ENCODE measurements at regions not wholly inside any gene's neighbourhood (a gene's known extent, or its start where the extent isn't known, plus 50 kb on each side); places are given as distances from the start of the nearest gene placed in this dataset.
A peak's percentile ranks its signal among the peaks of the same experiment; 100 is the strongest.
"Not testable (repeated sequence)": the region's sequence is repeated elsewhere in the genome, so short reads cannot be mapped to it uniquely, and the experiment has no call there.

DNA sequence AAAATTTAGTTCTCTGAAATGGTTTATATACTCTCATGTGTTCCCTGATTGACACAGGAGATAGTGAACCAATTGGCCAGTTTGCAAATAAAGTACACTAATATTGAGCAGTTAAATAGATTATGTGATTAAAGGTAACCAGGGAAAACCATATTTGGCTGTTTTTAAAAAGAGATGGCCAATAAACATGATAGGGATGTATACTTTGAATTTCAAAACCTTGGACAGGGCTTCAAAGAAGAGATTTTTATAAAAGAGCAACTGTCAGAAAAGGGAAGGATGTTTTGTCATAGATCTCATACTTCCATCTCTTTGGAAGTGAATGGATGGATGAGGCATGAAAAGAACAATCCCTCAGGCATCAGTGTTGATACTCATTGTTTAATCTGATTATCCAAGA is 825.3 kb downstream of the STIM2 start:
- no peak for DNase-seq (ENCODE audit: low read depth)
- H3K4me3 ChIP-seq (ENCODE audit: low read length): no peak overlapping the region
- TF ChIP-seq, protein P1, sequence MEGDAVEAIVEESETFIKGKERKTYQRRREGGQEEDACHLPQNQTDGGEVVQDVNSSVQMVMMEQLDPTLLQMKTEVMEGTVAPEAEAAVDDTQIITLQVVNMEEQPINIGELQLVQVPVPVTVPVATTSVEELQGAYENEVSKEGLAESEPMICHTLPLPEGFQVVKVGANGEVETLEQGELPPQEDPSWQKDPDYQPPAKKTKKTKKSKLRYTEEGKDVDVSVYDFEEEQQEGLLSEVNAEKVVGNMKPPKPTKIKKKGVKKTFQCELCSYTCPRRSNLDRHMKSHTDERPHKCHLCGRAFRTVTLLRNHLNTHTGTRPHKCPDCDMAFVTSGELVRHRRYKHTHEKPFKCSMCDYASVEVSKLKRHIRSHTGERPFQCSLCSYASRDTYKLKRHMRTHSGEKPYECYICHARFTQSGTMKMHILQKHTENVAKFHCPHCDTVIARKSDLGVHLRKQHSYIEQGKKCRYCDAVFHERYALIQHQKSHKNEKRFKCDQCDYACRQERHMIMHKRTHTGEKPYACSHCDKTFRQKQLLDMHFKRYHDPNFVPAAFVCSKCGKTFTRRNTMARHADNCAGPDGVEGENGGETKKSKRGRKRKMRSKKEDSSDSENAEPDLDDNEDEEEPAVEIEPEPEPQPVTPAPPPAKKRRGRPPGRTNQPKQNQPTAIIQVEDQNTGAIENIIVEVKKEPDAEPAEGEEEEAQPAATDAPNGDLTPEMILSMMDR (IDR thresholded peaks at IDR 0.05; ENCODE audit: insufficient read depth, low read depth, low read length, missing control alignments): no peak

DNA sequence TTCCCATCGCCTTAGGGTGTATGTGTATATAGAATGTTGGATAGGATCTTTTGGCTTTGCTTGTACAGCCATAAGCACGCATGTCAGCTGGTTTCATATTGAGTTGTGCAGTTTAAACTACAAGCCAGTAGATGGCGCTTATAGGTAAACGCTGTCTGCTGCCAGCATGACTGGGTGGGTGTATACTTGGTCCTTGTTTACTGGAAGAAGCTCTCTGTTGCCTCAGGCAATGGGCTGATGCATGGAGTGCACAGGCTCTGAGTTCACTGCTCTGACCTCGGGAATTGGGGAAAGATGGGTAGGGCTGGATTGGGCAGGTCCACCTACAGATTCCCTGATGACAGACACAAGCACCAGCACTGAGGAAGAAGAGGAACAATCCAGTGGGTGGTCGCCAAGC is 831.5 kb downstream of the STIM2 start:
- TF ChIP-seq, protein P1 (IDR thresholded peaks at IDR 0.05; ENCODE audit: insufficient read depth, low read depth, low read length, missing control alignments): peak; percentile 73
- peak; percentile 81 for DNase-seq (ENCODE audit: low read depth)
- no peak overlapping the region for H3K4me3 ChIP-seq (ENCODE audit: low read length)

DNA sequence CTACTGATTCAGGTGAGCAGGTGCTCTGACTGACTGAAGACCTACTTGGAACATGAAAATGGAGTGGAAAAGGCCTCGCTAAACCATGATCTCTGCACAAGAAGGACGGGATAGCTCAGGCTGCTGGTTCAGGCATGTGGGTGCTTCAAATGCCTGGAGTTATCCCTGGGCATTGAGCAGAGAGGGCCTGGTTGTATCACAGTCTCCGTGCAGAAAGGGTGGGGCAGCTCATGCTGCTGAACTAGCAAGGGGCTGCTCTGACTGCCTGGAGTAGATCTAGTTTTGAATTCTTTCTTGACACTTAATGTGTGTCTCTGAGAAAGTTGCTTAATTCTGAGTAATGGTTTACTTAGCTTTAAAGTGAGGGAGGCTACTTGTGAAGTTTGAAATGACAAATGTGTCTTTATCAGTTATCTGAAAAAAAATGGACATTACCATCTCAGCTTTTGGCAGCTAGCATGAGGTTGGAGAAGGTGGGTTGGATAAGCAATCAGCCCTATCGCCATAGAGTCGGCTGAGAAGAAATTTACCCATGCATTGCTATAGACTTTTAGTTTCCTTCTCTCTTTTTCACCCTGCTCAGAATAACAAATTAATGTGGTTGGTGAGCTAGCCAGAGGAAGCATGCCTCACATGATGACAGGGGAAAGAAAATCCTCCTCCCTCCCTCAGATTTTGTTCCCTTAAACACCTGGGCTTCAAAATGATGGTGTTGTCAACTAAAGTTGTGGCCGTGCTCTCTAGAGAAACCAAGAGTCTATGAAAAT is 832.4 kb downstream of the STIM2 start:
- TF ChIP-seq, protein P1 (IDR thresholded peaks at IDR 0.05; ENCODE audit: insufficient read depth, low read depth, low read length, missing control alignments): no peak
- DNase-seq (ENCODE audit: low read depth): peak; percentile 3
- H3K4me3 ChIP-seq (ENCODE audit: low read length): no peak overlapping the region

DNA sequence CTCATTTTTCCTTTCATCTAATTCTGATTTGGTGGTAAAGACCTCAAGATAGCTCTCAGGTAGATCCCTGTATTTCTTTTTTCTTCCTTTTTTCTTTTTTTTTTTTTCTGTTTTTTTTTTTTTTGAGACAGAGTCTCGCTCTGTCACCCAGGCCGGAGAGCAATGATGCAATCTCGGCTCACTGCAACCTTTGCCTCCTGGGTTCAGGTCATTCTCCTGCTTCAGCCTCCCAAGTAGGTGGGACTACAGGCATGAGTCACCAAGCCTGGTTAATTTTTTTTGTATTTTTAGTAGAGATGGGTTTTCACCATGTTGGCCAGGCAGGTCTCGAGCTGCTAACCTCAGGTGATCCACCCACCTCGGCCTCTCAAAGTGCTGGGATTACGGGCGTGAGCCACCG is 835.6 kb downstream of the STIM2 start:
- DNase-seq (ENCODE audit: low read depth); H3K4me3 ChIP-seq (ENCODE audit: low read length): not testable (repeated sequence)

DNA sequence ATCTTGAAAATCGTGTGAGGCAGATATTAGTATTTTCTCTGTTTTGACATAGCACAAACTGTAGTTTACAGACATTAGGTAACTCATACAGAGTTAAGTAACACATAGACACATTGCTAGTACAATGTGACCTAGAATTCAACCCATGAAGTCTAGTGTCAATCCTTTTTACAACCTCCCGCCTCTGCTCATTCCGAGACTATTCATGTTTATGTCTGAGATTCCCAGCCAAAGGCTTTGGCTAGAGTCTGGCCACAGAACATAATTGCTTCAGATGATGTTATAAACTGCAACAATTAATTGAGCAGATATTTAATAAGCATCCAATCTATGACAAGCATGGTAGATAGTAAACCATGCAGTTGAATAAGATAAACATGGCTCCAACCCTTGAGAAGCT is 841.0 kb downstream of the STIM2 start:
- DNase-seq (ENCODE audit: low read depth): no peak
- TF ChIP-seq, protein P1 (IDR thresholded peaks at IDR 0.05; ENCODE audit: insufficient read depth, low read depth, low read length, missing control alignments): no peak

DNA sequence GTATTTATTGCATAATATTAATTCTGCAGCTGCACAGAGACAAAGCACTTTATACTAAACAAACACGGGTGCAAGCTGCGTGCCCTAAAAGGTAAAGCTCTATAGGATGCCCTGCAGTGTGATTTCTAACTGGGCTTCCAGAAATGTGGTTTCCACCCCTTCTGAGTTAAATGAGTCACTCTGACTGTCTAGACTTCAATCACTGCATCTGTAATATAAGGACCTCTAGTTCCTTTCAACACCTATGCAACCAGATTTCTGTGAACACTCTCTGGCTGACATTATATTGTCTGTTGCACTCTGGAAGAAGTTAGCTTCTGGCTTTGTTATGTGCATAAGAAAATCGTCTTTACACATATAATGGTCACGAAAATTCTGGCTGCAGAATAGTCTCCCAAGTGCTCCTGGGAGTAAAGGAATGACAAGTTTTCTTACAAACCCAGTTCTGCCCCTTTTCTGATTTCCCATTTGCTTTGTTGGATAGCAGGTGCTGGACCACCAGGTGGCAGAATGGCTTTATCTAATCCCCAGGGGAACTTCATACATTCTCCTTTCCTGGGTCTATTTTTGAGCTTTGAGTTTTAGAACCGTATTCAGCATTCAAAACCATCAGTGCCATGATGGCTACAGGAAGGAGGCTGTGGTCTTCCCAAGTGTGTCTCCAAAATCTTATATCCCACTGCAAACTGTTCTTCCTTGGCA is 842.2 kb downstream of the STIM2 start:
- DNase-seq (ENCODE audit: low read depth): peak; percentile 69
- TF ChIP-seq, protein P1 (IDR thresholded peaks at IDR 0.05; ENCODE audit: insufficient read depth, low read depth, low read length, missing control alignments): peak; percentile 27
- no peak overlapping the region for H3K4me3 ChIP-seq (ENCODE audit: low read length)

More for the DNA sequence above, 841.0 kb downstream of the STIM2 start:
- H3K4me3 ChIP-seq (ENCODE audit: low read length): no peak overlapping the region

DNA sequence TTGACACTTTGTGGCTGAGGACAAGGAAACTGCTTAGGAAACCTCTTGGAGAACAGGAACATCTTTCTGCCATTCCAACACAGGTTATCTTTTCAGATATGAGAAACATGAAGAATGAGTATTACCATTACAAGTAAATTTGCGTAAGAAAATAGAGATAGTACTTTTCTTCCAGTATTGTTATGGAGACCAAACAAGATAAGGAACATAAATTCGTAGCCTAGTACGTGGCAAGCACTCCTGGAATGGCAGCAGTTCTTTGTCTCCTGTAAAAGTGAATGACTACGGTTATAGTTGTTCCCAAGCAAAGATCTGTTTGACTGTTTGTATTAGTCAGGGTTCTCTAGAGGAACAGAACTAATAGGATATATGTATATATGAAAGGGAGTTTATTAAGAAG is 843.1 kb downstream of the STIM2 start:
- H3K4me3 ChIP-seq (ENCODE audit: low read length): no peak overlapping the region
- TF ChIP-seq, protein P1 (IDR thresholded peaks at IDR 0.05; ENCODE audit: insufficient read depth, low read depth, low read length, missing control alignments): no peak
- DNase-seq (ENCODE audit: low read depth): no peak
